GM12878 (cell line): ENCODE measurements at regions not wholly inside any gene's neighbourhood (a gene's known extent, or its start where the extent isn't known, plus 50 kb on each side); places are given as distances from the start of the nearest gene placed in this dataset.
A peak's percentile ranks its signal among the peaks of the same experiment; 100 is the strongest.

Experiments used
- BCLAF1 ChIP-seq: fragments of 450-650 bp; IDR thresholded peaks from 2 replicates; pipeline ENCODE4 v1.6.1; 2017; ENCODE audit warnings: antibody characterized with exemption, mild to moderate bottlenecking, moderate library complexity
- CBFB ChIP-seq: IDR thresholded peaks from 2 replicates; pipeline ENCODE4 v1.6.1; 2016; ENCODE audit warnings: antibody characterized with exemption, low read depth
- E4F1 ChIP-seq: fragments of 450-650 bp; IDR thresholded peaks from 2 replicates; pipeline ENCODE4 v1.6.1; 2018; ENCODE audit warnings: borderline replicate concordance, mild to moderate bottlenecking; ENCODE audit not compliant: partially characterized antibody
- EP300 ChIP-seq, 2 experiments: fragments of 150-350 bp in 1 of 2; IDR thresholded peaks; 2 replicates each; pipeline ENCODE4 v1.6.1; 2011 to 2012; ENCODE audit warnings: low read depth in 2 of 2, low read length in 2 of 2, borderline replicate concordance in 1 of 2, improper control_type of control experiment in 1 of 2, inconsistent platforms in 1 of 2; ENCODE audit not compliant: control insufficient read depth in 1 of 2
- HCFC1 ChIP-seq: fragments of 150-350 bp; IDR thresholded peaks from 2 replicates; pipeline ENCODE4 v1.6.1; 2014; ENCODE audit warnings: low read length
- HDAC2 ChIP-seq: fragments of 200-600 bp; sonication (generic); IDR thresholded peaks from 2 replicates; pipeline ENCODE4 v1.6.1; 2017
- IKZF2 ChIP-seq, 2 experiments: fragments of 450-650 bp; IDR thresholded peaks; 2 replicates each; pipeline ENCODE4 v1.6.1; 2017; ENCODE audit warnings: mild to moderate bottlenecking in 2 of 2, moderate library complexity in 2 of 2
- LARP7 ChIP-seq: fragments of 450-650 bp; IDR thresholded peaks from 2 replicates; pipeline ENCODE4 v1.6.1; 2017; ENCODE audit warnings: mild to moderate bottlenecking
- NFIC ChIP-seq: IDR thresholded peaks from 2 replicates; pipeline ENCODE4 v1.6.1; 2012; ENCODE audit warnings: low read depth, mild to moderate bottlenecking, inconsistent platforms, low read length, moderate library complexity
- POLR2A ChIP-seq: IDR thresholded peaks from 2 replicates; pipeline ENCODE4 v1.6.1; 2011; ENCODE audit warnings: low read depth, mild to moderate bottlenecking, low read length
- POU2F2 ChIP-seq: IDR thresholded peaks from 3 replicates; pipeline ENCODE4 v1.6.1; 2011; ENCODE audit warnings: low read depth, mild to moderate bottlenecking, low read length, borderline replicate concordance
- RELA ChIP-seq: fragments of 450-650 bp; IDR thresholded peaks from 2 replicates; pipeline ENCODE4 v1.8.0; 2014; ENCODE audit warnings: borderline replicate concordance; ENCODE audit not compliant: partially characterized antibody
- SREBF2 ChIP-seq: IDR thresholded peaks from 2 replicates; pipeline ENCODE4 v1.6.1; 2012; ENCODE audit warnings: mild to moderate bottlenecking, low read length
- STAT3 ChIP-seq: IDR thresholded peaks from 2 replicates; pipeline ENCODE4 v1.6.1; 2011; ENCODE audit warnings: low read depth, low read length, improper control_type of control experiment
- TARDBP ChIP-seq: IDR thresholded peaks from 2 replicates; pipeline ENCODE4 v1.6.1; 2016; ENCODE audit warnings: borderline replicate concordance
- ZNF687 ChIP-seq: fragments of 450-650 bp; IDR thresholded peaks from 2 replicates; pipeline ENCODE4 v1.6.1; 2017; ENCODE audit warnings: mild to moderate bottlenecking, moderate library complexity
- ZZZ3 ChIP-seq: IDR thresholded peaks from 2 replicates; pipeline ENCODE4 v1.6.1; 2011; ENCODE audit warnings: low read depth; ENCODE audit not compliant: control insufficient read depth, insufficient read length
- TF ChIP-seq, protein P1 (sequence below), 3 experiments: IDR thresholded peaks in 2 of 3; conservative IDR thresholded peaks in 1 of 3; 2 replicates each; pipeline ENCODE4 v1.5.1; 2011; ENCODE audit warnings: low read depth in 3 of 3, low read length in 3 of 3, mild to moderate bottlenecking in 3 of 3, control low read depth in 2 of 3, moderate library complexity in 2 of 3, inconsistent platforms in 1 of 3, mixed read lengths in 1 of 3; ENCODE audit not compliant: control insufficient read depth in 2 of 3, insufficient read depth in 1 of 3; ENCODE audit errors: extremely low read depth in 1 of 3

DNA sequence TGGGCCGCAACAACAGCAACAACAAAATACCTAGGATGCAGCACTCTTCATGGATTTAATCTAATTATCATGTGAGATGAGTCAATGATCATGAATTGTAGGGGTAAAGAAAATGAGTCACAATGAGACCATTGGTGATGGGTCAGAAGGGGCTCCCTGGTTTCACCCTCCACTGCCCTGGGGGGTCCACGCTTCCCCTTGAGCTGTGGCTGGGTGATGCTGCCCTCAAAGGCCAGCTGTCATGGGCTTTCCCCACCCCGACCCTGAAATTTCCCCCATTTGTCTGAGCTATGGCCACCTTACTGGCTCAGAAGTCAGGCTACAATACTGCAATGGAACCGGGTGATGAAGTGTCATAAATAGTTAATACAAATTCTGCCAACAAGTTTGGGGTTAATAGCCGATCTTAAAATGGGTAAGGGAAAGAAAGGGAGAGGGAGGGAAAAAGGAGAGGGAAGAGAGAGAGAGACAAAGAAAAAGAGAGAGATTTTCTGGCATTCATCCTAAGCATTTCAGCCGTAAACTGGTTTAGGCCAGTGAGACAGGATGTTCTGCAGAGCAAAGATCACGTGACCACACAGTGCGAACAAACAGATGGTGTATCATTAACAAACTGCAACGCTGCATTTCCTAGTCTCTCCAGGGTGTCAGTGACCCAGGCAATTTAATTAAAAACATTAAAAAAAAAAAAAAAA lies 143.4 kb upstream of the ERRFI1 start (continued):
- TF ChIP-seq, protein P1, sequence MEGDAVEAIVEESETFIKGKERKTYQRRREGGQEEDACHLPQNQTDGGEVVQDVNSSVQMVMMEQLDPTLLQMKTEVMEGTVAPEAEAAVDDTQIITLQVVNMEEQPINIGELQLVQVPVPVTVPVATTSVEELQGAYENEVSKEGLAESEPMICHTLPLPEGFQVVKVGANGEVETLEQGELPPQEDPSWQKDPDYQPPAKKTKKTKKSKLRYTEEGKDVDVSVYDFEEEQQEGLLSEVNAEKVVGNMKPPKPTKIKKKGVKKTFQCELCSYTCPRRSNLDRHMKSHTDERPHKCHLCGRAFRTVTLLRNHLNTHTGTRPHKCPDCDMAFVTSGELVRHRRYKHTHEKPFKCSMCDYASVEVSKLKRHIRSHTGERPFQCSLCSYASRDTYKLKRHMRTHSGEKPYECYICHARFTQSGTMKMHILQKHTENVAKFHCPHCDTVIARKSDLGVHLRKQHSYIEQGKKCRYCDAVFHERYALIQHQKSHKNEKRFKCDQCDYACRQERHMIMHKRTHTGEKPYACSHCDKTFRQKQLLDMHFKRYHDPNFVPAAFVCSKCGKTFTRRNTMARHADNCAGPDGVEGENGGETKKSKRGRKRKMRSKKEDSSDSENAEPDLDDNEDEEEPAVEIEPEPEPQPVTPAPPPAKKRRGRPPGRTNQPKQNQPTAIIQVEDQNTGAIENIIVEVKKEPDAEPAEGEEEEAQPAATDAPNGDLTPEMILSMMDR (IDR thresholded peaks at IDR 0.05 in 2 of 3, conservative IDR thresholded peaks at IDR 0.05 in 1 of 3; ENCODE audit: control insufficient read depth in 2 of 3, extremely low read depth in 1 of 3, insufficient read depth in 1 of 3, low read depth in 3 of 3, low read length in 3 of 3) = no peak
- TF ChIP-seq POU2F2 (no peak), E4F1 (no peak), POLR2A (no peak), SREBF2 (no peak), HCFC1 (no peak), LARP7 (no peak), EP300 (IDR thresholded peaks at IDR 0.05; ENCODE audit: borderline replicate concordance in 1 of 2, control insufficient read depth in 1 of 2, low read depth in 2 of 2, low read length in 2 of 2) (peak in 1 of 2 experiments; percentile 65; a peak in 2 of 4 replicates), BCLAF1 (no peak), ZZZ3 (no peak), CBFB (peak; percentile 52), RELA (peak; percentile 42), IKZF2 (IDR thresholded peaks at IDR 0.05) (peak; percentile 76 to 78; a peak in 3 of 4 replicates), HDAC2 (no peak), STAT3 (no peak), TARDBP (no peak), NFIC (peak; percentile 51; the same call in 1 of the 2 replicates), ZNF687 (peak; percentile 81)
